HEK293 (cell line): ENCODE measurements at regions not wholly inside any gene's neighbourhood (a gene's known extent, or its start where the extent isn't known, plus 50 kb on each side); places are given as distances from the start of the nearest gene placed in this dataset.

Experiments
- CTCF ChIA-PET: fragments of 350-600 bp; formaldehyde crosslinking; extraction: SDS; loops from one replicate; lab custom pipeline; 2021; ENCODE audit warnings: antibody characterized with exemption; lab: Yijun Ruan, JAX
- POLR2A ChIA-PET: fragments of 300-600 bp; formaldehyde crosslinking; extraction: SDS; loops from one replicate; lab custom pipeline; 2020; ENCODE audit warnings: antibody characterized with exemption, inconsistent platforms; lab: Yijun Ruan, JAX
- H3K27ac ChIP-seq: fragments of 200-500 bp; sonication (Bioruptor generic); 2 replicates; pipeline ENCODE4 v1.5.1; 2014; ENCODE audit warnings: low read depth, low read length, control low read depth, inconsistent platforms; ENCODE audit errors: extremely low read depth
- H3K36me3 ChIP-seq, 2 experiments: fragments of 200-500 bp in 1 of 2; sonication (Bioruptor generic) in 1 of 2; 1 replicate in 1 of 2; 2 replicates in 1 of 2; pipeline ENCODE4 v1.5.1; 2014 to 2017; ENCODE audit warnings: inconsistent platforms in 2 of 2, low read length in 2 of 2; ENCODE audit not compliant: control insufficient read depth in 2 of 2, insufficient read depth in 1 of 2
- H3K4me1 ChIP-seq: fragments of 200-500 bp; sonication (Bioruptor generic); 2 replicates; pipeline ENCODE4 v1.5.1; 2014; ENCODE audit warnings: mild to moderate bottlenecking, low read length, inconsistent platforms; ENCODE audit not compliant: control insufficient read depth, insufficient read depth
- H3K4me3 ChIP-seq: 2 replicates; pipeline ENCODE4 v1.5.1; 2011; ENCODE audit warnings: low read depth, mild to moderate bottlenecking, control low read depth, low read length, moderate library complexity
- H3K9me3 ChIP-seq: fragments of 200-500 bp; sonication (Bioruptor generic); 2 replicates; pipeline ENCODE4 v1.5.1; 2014; ENCODE audit warnings: low read depth, low read length, inconsistent platforms; ENCODE audit not compliant: control insufficient read depth, insufficient read depth
- AEBP2 ChIP-seq: fragments of 450-650 bp; formaldehyde crosslinking; IDR thresholded peaks from 2 replicates; pipeline ENCODE4 v1.5.1; 2016; ENCODE audit warnings: missing biosample characterization, missing genetic modification characterization, borderline replicate concordance
- PRDM1 ChIP-seq: fragments of 450-650 bp; formaldehyde crosslinking; IDR thresholded peaks from 2 replicates; pipeline ENCODE4; 2016; ENCODE audit warnings: missing biosample characterization, missing genetic modification characterization
- SP2 ChIP-seq: fragments of 450-650 bp; formaldehyde crosslinking; IDR thresholded peaks from 2 replicates; pipeline ENCODE4 v1.5.1; 2016; ENCODE audit warnings: missing biosample characterization, missing genetic modification characterization
- SP3 ChIP-seq: fragments of 450-650 bp; formaldehyde crosslinking; IDR thresholded peaks from 2 replicates; pipeline ENCODE4 v1.5.1; 2016; ENCODE audit warnings: missing biosample characterization, missing genetic modification characterization
- ZBTB17 ChIP-seq: fragments of 450-650 bp; formaldehyde crosslinking; IDR thresholded peaks from 2 replicates; pipeline ENCODE4 v1.5.1; 2016; ENCODE audit warnings: missing biosample characterization, missing genetic modification characterization
- ZBTB7A ChIP-seq: fragments of 450-650 bp; formaldehyde crosslinking; IDR thresholded peaks from 2 replicates; pipeline ENCODE4 v1.5.1; 2016; ENCODE audit warnings: low read depth, missing biosample characterization, missing genetic modification characterization
- ZIC2 ChIP-seq: fragments of 450-650 bp; formaldehyde crosslinking; IDR thresholded peaks from 2 replicates; pipeline ENCODE4 v1.5.1; 2016; ENCODE audit warnings: missing biosample characterization, missing genetic modification characterization
- ZNF140 ChIP-seq: fragments of 450-650 bp; formaldehyde crosslinking; IDR thresholded peaks from 2 replicates; pipeline ENCODE4 v1.5.1; 2016; ENCODE audit warnings: missing biosample characterization, missing genetic modification characterization
- ZNF175 ChIP-seq: fragments of 450-650 bp; formaldehyde crosslinking; IDR thresholded peaks from 2 replicates; pipeline ENCODE4 v1.5.1; 2016; ENCODE audit warnings: missing biosample characterization, missing genetic modification characterization
- ZNF404 ChIP-seq: fragments of 450-650 bp; formaldehyde crosslinking; IDR thresholded peaks from 2 replicates; pipeline ENCODE4 v1.5.1; 2017; ENCODE audit warnings: missing biosample characterization, missing genetic modification characterization
- ZNF510 ChIP-seq: fragments of 450-650 bp; formaldehyde crosslinking; IDR thresholded peaks from 2 replicates; pipeline ENCODE4 v1.5.1; 2018; ENCODE audit warnings: mild to moderate bottlenecking, missing genetic modification characterization, missing biosample characterization; ENCODE audit not compliant: insufficient replicate concordance
- ZNF548 ChIP-seq: fragments of 450-650 bp; formaldehyde crosslinking; IDR thresholded peaks from 2 replicates; pipeline ENCODE4 v1.5.1; 2016; ENCODE audit warnings: missing biosample characterization, missing genetic modification characterization
- ZNF629 ChIP-seq: fragments of 450-650 bp; formaldehyde crosslinking; IDR thresholded peaks from 2 replicates; pipeline ENCODE4 v1.5.1; 2017; ENCODE audit warnings: missing biosample characterization, missing genetic modification characterization
- ZNF677 ChIP-seq: fragments of 450-650 bp; IDR thresholded peaks from 2 replicates; pipeline ENCODE4 v1.5.0; 2018; ENCODE audit warnings: missing biosample characterization, mild to moderate bottlenecking, missing genetic modification characterization, moderate library complexity
- ZNF704 ChIP-seq: fragments of 450-650 bp; formaldehyde crosslinking; IDR thresholded peaks from 2 replicates; pipeline ENCODE4 v1.5.1; 2016; ENCODE audit warnings: missing biosample characterization, missing genetic modification characterization
- ZNF76 ChIP-seq: fragments of 450-650 bp; formaldehyde crosslinking; IDR thresholded peaks from 2 replicates; pipeline ENCODE4; 2016; ENCODE audit warnings: low read depth, missing biosample characterization, missing genetic modification characterization, borderline replicate concordance
- ZSCAN18 ChIP-seq: fragments of 450-650 bp; formaldehyde crosslinking; IDR thresholded peaks from 2 replicates; pipeline ENCODE4 v1.5.1; 2016; ENCODE audit warnings: missing biosample characterization, missing genetic modification characterization
- ZSCAN23 ChIP-seq: fragments of 450-650 bp; formaldehyde crosslinking; IDR thresholded peaks from 2 replicates; pipeline ENCODE4 v1.5.1; 2016; ENCODE audit warnings: missing biosample characterization, missing genetic modification characterization
- TF ChIP-seq, protein P1 (sequence below): fragments of 450-650 bp; formaldehyde crosslinking; IDR thresholded peaks from 2 replicates; pipeline ENCODE4 v1.5.0; 2017; ENCODE audit warnings: missing biosample characterization, missing genetic modification characterization, borderline replicate concordance
- TF ChIP-seq, protein P2 (sequence below): fragments of 450-650 bp; formaldehyde crosslinking; IDR thresholded peaks from 2 replicates; pipeline ENCODE4 v1.5.1; 2016; ENCODE audit warnings: missing biosample characterization, missing genetic modification characterization, low read depth

- ChIA-PET POLR2A (no interaction called here), CTCF (interaction anchor here (0.6 kb wide), 1 partner anchor 279 kb away, joined by 3 read pairs; no protein-coding TSS in a partner anchor)
- no peak overlapping the region for H3K4me3 ChIP-seq
- H3K9me3 ChIP-seq = no peaks in the 10 kb centered on the region
- TF ChIP-seq ZNF76 (tag by site-specific recombination) (no peak), ZNF677 (tag by site-specific recombination) (no peak), ZSCAN18 (tag by site-specific recombination) (no peak), ZNF510 (tag by site-specific recombination) (no peak), SP2 (no peak), ZSCAN23 (tag by site-specific recombination) (no peak), ZNF629 (no peak), ZNF404 (no peak), SP3 (tag by site-specific recombination) (no peak), ZNF175 (tag by site-specific recombination) (no peak), ZNF548 (no peak), ZBTB17 (tag by site-specific recombination) (no peak), ZBTB7A (tag by site-specific recombination) (no peak), ZIC2 (tag by site-specific recombination) (no peak), ZNF140 (no peak), ZNF704 (tag by site-specific recombination) (no peak), AEBP2 (tag by site-specific recombination) (no peak), PRDM1 (no peak)
- TF ChIP-seq, protein P1, sequence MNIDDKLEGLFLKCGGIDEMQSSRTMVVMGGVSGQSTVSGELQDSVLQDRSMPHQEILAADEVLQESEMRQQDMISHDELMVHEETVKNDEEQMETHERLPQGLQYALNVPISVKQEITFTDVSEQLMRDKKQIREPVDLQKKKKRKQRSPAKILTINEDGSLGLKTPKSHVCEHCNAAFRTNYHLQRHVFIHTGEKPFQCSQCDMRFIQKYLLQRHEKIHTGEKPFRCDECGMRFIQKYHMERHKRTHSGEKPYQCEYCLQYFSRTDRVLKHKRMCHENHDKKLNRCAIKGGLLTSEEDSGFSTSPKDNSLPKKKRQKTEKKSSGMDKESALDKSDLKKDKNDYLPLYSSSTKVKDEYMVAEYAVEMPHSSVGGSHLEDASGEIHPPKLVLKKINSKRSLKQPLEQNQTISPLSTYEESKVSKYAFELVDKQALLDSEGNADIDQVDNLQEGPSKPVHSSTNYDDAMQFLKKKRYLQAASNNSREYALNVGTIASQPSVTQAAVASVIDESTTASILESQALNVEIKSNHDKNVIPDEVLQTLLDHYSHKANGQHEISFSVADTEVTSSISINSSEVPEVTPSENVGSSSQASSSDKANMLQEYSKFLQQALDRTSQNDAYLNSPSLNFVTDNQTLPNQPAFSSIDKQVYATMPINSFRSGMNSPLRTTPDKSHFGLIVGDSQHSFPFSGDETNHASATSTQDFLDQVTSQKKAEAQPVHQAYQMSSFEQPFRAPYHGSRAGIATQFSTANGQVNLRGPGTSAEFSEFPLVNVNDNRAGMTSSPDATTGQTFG (tag by site-specific recombination) = no peak
- TF ChIP-seq, protein P2, sequence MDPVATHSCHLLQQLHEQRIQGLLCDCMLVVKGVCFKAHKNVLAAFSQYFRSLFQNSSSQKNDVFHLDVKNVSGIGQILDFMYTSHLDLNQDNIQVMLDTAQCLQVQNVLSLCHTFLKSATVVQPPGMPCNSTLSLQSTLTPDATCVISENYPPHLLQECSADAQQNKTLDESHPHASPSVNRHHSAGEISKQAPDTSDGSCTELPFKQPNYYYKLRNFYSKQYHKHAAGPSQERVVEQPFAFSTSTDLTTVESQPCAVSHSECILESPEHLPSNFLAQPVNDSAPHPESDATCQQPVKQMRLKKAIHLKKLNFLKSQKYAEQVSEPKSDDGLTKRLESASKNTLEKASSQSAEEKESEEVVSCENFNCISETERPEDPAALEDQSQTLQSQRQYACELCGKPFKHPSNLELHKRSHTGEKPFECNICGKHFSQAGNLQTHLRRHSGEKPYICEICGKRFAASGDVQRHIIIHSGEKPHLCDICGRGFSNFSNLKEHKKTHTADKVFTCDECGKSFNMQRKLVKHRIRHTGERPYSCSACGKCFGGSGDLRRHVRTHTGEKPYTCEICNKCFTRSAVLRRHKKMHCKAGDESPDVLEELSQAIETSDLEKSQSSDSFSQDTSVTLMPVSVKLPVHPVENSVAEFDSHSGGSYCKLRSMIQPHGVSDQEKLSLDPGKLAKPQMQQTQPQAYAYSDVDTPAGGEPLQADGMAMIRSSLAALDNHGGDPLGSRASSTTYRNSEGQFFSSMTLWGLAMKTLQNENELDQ (tag by site-specific recombination) = no peak
- H3K36me3 ChIP-seq = no peaks in the 10 kb centered on the region
- H3K4me1 ChIP-seq = no peaks in the 10 kb centered on the region
- H3K27ac ChIP-seq = no peak overlapping the region
Observed at GRCh38 chr1:14136152-14136763, 436.3 kb downstream of the PRDM2 start.
